ENCODE measurements at regions not wholly inside any gene's neighbourhood (a gene's known extent, or its start where the extent isn't known, plus 50 kb on each side); places are given as distances from the start of the nearest gene placed in this dataset.

DNA sequence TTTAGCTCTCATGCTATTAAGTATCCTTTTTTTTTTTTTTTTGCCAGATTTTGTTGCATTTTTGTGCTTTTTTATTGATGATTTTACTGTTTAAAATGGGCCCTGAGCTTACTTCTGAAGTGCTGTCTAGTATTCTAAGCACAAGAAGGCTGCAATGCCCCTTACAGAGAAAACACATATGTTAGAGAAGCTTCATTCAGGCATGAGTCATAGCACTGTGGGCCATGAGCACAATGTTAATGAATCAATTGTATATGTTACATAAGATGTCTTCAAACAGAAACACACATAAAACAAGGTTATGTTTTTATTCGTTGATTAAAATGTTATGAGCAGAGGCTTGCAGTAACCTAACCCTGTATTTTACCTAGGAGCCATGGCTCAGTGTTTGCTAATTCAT lies 117.8 kb upstream of the C11orf87 start:
- ATAC-seq (ENCODE audit: poor library complexity): no peak
- no peak for DNase-seq
- intact Hi-C loops (cut with DNase I): loop anchor here (10.0 kb wide), 1 partner anchor 329 kb away; no protein-coding TSS in a partner anchor

DNA sequence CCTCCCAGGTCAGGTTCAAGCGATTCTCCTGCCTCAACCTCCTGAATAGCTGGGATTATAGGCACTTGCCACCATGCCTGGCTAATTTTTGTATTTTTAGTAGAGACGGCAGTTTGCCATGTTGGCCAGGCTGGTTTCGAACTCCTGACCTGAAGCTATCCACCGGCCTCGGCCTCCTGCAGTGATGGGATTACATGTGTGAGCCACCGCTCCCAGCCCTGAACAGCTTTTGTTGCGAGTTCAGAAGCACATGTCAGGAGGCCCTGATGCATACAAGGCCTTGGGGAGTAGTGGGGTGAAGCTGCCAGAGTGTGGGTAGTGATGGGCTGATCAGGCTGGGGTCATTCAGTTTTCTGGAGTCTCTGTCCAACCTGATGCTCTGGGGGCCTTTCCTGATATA lies 117.0 kb upstream of the C11orf87 start:
- ATAC-seq (ENCODE audit: poor library complexity): no peak
- intact Hi-C loops (cut with DNase I): loop anchor here (10.0 kb wide), 1 partner anchor 330 kb away; no protein-coding TSS in a partner anchor
- no peak for DNase-seq

DNA sequence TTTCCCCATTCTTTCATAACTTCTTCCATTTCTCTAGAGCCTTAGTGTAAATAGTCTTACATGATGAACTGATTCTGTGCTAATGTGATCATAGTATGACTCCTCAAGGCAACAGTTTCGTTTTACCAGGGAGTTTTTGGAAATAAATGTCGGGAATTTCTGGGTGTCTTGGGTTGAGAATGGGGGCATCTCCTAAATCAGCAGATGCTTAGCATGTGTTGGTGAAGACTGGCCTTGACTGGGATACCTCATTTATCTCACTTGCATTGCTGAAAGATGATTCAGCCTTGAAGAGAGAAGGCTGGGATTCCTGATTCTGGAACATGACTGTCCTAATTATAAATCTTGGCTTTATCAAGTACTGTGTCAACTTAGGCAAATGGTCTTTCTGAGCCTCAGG lies 115.7 kb upstream of the C11orf87 start:
- intact Hi-C loops (cut with DNase I): loop anchor here (10.0 kb wide), 1 partner anchor 332 kb away; no protein-coding TSS in a partner anchor
- ATAC-seq (ENCODE audit: poor library complexity) (no peak), DNase-seq (no peak)

DNA sequence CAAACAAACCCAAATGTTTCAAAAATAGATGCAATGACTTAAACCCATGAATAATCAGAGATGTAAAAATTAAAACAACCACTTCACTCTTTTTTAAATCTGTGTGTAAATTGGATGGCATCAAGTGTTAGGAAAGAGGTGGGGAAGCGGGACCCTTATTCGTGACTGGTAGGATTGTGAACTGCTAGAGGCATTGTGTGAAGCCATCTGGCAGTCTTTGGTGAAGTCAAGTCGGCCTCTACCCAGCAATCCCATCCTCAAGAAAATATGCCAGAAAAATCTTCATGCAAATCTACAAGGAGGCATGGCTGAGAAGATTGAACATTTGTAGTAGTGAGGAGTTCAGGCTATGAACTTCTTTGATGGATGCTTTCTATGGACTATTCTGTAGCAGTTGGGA lies 114.6 kb upstream of the C11orf87 start:
- no peak for DNase-seq
- no peak for ATAC-seq (ENCODE audit: poor library complexity)
- intact Hi-C loops (cut with DNase I): loop anchor here (10.0 kb wide), 1 partner anchor 333 kb away; no protein-coding TSS in a partner anchor

DNA sequence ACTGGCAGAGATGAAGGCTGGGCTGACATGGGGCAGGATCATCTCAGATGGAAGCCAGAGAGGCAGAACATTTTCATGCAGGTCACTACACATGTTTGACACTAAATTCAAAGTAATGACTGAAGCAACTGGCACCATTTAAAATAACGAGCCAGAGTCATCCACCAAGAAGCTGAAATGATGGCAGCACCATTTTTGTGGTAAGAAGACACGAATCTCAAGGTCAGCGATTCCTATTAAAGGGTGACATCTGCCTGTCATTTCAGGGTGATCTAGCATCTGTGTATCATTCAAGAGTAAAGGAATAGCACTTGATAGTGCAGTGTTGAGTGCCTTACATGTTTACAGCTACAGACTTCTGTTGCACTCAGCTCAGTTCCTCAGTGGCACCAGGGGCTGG lies 113.4 kb upstream of the C11orf87 start:
- intact Hi-C loops (cut with DNase I): loop anchor here (10.0 kb wide), 1 partner anchor 334 kb away; no protein-coding TSS in a partner anchor
- no peak for ATAC-seq (ENCODE audit: poor library complexity)
- no peak for DNase-seq

DNA sequence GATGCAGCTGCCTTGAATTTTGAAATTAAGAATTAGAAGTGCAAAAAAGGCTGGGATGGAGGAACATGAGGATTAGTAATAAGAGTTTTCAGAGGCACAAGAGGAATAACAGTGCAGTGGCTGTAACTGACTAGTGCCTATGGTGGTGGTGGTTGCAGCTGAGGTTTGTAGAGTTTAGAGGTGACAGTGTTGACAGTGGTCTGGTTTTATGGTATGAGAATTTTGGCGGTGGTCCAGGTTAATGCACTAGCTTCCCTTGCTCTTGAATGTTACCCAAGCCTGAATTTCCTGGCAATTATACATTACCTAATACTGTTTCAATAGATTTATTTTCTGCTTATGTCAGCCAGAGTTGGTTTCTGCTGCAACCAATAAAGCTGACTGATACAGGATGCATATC lies 112.8 kb upstream of the C11orf87 start:
- intact Hi-C loops (cut with DNase I): loop anchor here (10.0 kb wide), 1 partner anchor 334 kb away; no protein-coding TSS in a partner anchor

DNA sequence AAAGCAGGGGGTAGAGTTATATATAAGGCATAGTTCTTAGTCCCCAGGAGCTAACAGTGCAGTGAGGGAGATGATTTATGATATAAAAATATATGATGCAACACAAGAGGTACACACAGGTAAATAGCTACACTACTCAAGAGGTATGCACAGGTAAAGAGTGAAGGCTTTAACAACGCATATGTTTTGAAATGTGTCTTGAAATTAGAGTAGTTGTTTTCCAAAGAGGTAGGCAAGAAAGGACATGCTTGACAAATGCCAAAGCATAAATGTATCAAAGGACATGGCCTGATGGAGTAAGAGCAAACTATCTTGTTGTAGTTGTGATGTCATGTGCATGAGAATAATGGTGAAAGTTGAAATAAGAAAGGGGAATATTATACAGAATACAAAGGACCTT lies 104.3 kb upstream of the C11orf87 start:
- DNase-seq (no peak), ATAC-seq (ENCODE audit: poor library complexity) (no peak)
- intact Hi-C loops (cut with DNase I): no loop called here

More for the DNA sequence above, 112.8 kb upstream of the C11orf87 start:
- no peak for DNase-seq
- no peak for ATAC-seq (ENCODE audit: poor library complexity)

DNA sequence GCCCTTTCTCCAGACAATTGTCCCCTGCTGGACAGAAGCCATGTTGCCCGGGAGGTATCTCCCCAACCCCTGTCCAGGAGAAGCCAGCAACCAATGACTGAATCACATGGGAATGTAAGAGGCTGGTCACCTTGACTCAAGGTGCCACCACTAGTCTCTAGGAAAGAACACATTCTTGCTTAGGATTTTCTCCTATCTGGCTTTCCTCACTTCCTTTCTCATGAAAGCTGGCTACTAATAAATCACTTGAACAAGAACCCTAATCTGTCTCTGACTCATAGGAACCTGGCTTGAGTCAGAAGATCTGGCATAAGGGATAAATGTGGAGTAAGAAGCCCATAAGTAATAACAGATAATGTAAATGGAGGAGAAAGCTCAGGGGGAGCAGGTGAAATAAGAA lies 101.4 kb upstream of the C11orf87 start:
- intact Hi-C loops (cut with DNase I): no loop called here

DNA sequence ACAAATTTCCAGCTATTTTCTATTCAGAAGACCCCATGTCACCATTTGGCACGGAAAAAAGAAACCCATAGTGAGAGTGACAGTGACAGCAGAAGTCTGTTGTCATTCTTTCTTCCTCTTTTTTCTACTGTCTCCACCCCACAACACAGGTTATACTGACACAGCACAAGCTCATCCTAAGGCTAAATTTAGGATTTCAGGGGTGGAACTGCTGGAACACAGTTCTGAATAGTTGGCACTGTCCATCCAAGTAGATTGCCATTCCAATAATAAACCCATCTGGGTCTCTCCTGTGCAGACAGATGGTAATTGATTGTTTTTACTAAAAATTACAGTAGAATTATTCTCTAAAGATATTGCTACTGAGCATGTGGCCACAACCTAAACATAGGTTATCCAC lies 95.2 kb upstream of the C11orf87 start:
- ATAC-seq (ENCODE audit: poor library complexity): peak; percentile 51
- no peak for DNase-seq
- intact Hi-C loops (cut with DNase I): no loop called here

More for the DNA sequence above, 101.4 kb upstream of the C11orf87 start:
- DNase-seq (no peak), ATAC-seq (ENCODE audit: poor library complexity) (no peak)

DNA sequence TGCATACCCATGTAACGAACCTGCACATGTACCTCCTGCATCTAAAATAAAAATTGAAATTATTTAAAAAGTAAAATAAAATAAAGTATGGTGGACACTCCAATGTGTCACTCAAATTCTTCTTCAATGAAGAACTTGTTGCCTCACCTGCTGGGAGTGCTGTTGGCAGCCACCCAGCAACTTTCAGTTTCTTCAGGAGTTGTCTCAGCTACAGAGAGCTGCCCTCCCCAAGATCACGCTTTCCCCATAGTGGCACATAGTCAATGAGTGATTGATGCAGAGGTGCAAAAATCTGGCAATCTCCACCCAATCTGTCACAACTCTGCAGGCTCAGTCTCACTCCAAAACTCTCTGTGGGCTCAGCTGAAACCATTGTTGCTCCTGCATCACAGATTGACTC lies 92.3 kb upstream of the C11orf87 start:
- ATAC-seq (ENCODE audit: poor library complexity): no peak
- DNase-seq: no peak
- intact Hi-C loops (cut with DNase I): no loop called here

DNA sequence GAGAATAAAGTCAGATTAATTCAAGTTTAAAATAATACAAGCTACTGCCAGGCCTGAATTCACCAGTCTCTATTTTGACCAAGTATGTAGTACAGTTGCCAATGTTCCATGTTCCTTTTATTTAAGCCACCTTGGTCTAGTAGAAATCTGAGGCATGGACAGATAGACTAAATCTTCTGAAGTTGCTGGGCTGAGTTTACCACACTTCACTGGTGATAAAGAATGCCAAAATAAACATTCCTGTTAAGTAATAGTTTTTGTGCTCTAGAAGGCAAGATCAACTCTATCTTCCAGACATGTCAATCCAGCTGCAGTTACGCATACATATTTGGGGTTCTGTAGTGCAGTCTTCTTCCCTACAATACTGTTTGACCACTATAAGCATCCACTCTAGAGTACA lies 83.9 kb upstream of the C11orf87 start:
- DNase-seq (no peak), ATAC-seq (ENCODE audit: poor library complexity) (no peak)
- intact Hi-C loops (cut with DNase I): no loop called here

DNA sequence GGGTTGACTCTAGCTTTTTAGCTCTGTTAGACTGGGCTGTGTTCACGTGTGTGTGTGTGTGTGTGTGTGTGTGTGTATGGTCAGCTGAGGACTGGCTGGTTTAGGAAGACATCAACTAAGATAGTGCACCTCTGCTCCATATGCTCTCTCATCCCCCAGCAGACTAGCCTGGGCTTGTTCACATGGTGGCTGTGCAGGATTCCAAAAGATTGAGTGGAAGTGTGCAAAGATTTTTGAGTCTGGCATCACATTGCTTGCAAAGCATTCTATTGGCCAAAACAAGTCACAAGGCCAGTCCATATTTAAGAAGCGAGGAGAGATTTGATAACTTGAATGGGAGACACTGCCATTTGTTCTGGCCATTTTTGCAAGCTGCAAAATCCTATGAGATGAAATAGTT lies 79.7 kb upstream of the C11orf87 start:
- DNase-seq (no peak), ATAC-seq (ENCODE audit: poor library complexity) (no peak)
- intact Hi-C loops (cut with DNase I): no loop called here

DNA sequence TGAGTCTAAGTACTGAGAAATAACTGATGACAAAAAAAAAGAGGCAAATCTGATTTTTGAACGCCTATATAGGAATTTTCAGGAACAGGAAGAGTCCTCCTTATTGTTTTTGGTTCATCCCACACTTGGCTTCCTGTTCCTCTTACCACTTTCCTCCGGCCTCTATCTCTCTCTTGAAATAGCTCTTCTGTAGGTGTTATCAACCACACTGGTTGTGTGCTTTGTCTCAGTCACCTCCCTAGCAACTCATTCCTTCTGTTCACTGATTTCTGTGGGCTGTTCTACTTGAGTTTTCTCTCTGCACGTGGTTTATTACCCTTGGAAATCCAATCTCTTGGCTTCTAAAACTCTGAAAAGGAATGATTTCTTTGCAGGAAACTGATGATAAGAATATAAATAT lies 78.7 kb upstream of the C11orf87 start:
- ATAC-seq (ENCODE audit: poor library complexity) (peak; percentile 72), DNase-seq (no peak)
- intact Hi-C loops (cut with DNase I): no loop called here

DNA sequence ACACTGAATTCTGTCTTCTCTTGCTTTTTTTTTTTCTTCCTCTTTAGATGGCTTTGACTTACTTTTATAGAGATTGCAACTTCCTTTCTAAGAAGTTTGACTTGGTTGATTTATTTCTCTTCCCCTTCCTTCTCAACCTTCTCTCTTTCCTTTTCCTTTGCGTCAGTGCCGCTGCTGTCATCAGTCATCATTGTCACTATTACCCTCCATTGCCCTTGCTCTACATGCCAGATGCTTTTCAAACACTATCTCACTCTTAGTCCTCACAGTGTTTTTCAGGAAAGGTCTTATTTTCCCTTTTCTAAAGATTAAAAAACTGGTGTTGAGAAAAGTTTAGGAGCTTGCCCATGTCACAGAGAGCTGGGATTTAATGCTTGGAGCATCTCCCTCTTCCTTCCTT lies 74.7 kb upstream of the C11orf87 start:
- intact Hi-C loops (cut with DNase I): no loop called here
- no peak for DNase-seq
- ATAC-seq (ENCODE audit: poor library complexity): peak; percentile 56

DNA sequence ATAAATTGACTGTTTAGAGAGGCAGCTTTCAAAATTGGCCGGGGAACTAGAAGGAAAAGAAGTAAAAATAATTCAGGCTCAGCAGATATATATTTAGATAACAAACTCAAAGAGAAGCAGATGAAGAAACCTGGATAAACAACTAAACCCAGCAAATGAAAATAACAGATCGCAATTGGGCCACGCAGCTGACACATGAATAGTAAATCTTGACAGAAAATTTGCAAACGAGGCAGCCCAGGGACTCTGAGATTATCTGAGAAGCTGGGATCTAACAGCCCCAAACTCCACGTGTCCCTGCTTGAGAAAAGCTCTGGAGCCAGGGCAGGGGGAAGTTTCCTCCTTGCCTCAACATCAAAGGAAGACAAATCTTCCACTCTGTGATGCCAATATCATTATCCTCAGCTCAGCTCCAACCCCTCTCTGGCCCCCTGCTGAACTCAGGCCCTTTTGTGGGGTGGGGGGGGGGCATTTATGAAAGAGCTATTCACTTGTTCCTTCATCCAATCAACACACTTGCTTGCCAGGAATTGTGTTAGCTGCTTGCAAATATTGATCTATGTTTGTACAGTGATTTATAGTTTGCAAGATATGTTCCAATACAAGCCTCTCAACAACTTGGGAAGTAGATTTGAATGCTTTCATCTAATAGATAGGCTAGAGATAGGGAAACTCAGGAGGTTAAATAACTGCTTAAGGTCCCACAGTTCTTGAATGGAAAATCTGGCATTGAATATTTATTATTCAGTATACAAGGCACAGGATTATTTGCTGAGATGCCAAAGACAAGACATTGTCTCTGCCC lies 72.5 kb upstream of the C11orf87 start:
- no peak for ATAC-seq (ENCODE audit: poor library complexity)
- no peak for DNase-seq
- intact Hi-C loops (cut with DNase I): no loop called here

DNA sequence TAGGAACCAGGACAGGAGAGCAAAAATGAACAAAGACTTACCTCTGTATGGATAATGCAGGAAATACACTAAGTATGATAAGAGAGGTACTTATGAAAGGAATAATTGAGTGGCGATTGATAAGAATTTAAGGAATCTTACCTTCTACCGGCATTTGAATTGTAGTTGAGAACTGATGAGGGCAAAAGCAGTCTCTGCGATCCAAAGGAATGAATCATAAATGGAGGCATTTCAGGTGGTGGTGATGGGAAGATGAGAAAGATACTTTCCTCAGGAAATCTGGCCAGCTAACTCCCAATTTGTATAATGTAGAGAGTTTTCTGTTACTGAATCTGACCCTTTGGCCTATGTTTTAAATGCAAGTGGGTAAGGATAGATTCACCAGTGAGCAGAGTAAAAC lies 71.9 kb upstream of the C11orf87 start:
- DNase-seq: no peak
- intact Hi-C loops (cut with DNase I): no loop called here
- ATAC-seq (ENCODE audit: poor library complexity): no peak

DNA sequence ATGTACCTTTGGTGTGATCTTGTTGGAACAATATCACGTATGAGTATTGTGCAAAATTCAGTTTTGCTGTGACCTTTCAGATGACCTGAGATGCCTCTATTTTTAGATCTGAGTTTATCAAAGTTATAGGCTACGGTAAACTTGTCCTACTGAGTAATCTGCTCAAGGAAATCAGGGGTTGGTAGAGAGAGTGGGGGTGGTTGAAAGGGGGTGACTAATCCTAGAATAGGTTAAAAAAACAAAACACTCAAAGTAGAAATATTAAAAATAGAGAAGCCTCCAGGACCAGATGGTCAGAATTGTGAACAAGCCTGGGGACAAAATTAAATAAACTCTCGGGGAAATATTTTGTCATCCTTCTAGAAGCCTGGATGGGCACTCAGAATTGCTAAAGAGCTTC lies 59.9 kb upstream of the C11orf87 start:
- no peak for ATAC-seq (ENCODE audit: poor library complexity)
- no peak for DNase-seq
- intact Hi-C loops (cut with DNase I): no loop called here

DNA sequence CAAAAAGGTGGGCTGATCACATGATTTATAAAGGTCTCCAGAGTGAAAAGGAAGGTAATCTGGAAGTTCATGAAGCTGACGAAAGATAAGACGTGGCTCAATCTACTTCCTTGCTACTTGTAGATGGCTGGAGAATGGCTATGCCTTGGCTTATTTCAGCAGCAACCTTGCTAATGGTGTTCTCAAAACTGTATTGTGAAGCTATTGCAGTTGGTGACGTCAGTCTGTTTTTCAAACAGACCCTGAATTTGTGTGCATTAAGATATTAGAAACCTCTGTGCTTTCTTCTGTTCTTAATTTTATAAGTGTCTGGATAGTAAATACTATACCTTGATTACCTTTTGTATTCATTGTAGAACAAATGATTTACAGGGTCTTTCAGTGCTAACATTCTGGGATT lies 58.3 kb upstream of the C11orf87 start:
- ATAC-seq (ENCODE audit: poor library complexity): no peak
- DNase-seq: no peak
- intact Hi-C loops (cut with DNase I): no loop called here

DNA sequence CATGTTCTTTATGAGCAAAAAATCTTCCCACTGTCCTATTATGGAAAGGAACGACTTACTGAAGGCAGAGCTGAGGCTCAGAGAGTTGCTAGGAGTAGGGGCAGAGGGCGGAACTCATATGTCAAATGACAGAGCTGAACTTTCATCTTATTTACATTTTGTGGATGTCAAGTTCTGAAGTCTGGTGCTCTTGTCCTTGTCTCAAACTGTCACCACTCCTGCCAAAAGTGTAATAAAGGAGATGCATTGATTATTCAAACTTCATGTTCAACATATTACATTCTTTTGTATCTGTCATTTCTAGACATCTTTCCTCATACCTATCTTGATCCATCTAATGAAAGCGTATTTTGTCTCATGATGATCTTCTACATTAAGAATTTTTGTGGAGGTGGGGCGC lies 57.1 kb upstream of the C11orf87 start:
- ATAC-seq (ENCODE audit: poor library complexity): no peak
- intact Hi-C loops (cut with DNase I): no loop called here
- no peak for DNase-seq

DNA sequence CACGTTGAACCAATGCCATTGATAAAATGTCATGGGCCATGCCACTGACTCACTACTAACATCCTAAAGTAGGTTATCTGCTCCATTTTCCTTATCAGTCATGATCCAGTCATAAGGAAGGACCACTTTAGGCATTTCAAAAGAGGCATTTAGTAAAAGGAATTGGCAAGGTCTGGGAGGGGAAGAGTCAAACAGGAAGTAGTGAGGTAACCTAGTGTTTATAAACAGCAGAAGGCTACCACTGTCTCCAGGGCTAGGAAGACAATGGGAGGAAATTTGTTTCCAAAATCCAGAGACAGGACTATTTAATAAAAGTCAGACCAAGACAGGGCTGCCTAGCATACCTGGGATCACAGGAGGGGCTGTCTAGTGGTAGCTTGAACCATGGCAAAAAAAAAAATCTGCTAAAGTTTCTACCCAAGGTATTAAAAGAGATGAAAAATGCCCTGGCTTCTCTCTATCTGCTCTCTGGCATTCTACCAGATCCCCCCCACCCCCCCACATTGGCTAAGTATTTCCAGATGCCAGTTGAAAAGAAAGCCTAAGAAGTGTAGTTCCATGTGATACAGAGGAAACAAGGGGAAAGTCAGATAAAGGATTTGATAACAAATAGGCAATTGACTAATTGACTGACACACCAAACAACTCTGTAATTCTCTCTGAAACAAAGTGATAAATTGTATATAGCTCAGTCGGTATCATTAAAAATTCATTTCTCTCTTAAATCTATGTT lies 50.4 kb upstream of the C11orf87 start:
- ATAC-seq (ENCODE audit: poor library complexity) (no peak), DNase-seq (no peak)
- intact Hi-C loops (cut with DNase I): no loop called here

All from Right ventricle myocardium superior (tissue), 1 donor.